ENCODE measurements at regions not wholly inside any gene's neighbourhood (a gene's known extent, or its start where the extent isn't known, plus 50 kb on each side); places are given as distances from the start of the nearest gene placed in this dataset.

DNA sequence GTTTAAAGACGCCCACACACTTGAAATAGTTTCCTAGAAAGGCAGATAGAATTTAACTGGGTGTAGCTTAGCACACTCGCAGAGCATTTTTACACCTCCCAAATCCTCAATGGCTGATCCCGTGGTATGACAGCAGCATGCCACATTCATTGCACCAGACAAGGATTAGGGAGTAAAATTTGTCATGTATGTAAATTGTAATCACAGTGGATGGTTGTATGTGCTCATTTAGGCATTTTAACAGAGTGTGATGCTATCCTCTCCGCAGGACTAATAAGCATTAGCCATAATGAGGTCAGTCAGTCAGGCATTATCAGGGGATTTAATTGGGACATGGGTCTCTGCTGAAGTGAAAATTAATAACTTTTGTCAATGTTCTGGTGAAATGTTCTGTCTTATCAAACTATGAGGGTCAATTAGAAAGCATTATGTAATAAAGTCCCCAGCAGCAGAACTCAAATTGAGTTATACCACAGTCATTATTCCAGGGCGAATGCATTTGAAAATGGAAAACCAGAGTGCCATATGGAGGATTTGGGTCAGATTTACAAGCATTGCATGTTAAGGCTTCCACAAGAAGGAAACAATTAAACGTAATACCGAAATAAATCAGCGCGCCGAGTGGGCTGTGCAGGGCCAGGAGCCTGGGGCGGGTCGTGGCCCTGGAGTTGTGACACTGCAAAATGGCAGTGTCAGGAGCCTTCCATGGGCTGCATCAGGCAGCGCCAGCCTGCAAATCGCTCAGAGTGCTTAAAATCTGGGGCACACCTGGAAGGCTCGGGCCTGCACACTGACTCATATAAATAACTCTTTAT is 602.2 kb downstream of the BNC2 start:
- Histone ChIP-seq H3K4me3 (ENCODE audit: low read depth in 2 of 2, low read length in 1 of 2) (peak overlapping the region in 1 of 2 experiments; percentile 58; a peak in 1 of 4 replicates), H3K4me2 (peak overlapping the region; percentile 82), H3K9ac (peak overlapping the region; percentile 60; the same call in 1 of the 2 replicates), H3K4me1 (ENCODE audit: control insufficient read depth in 1 of 2, insufficient read depth in 2 of 2, low read depth in 1 of 2, low read length in 1 of 2) (peaks cover 0 to 23% of the 10 kb centered on the region in 2 experiments; a peak in 2 of 4 replicates), H3K9me2 (no peaks in the 10 kb centered on the region), H3K9me3 (no peaks in the 10 kb centered on the region), H3K36me3 (replicated peaks in 1 of 2; ENCODE audit: control insufficient read depth in 1 of 2, insufficient read depth in 2 of 2, low read length in 1 of 2) (no peaks in the 10 kb centered on the region), H3F3A (replicated peaks; ENCODE audit: insufficient read depth) (no peaks in the 10 kb centered on the region), H3K27ac (ENCODE audit: low read depth in 2 of 2, low read length in 1 of 2) (peak overlapping the region; percentile 54 to 86; a peak in 3 of 4 replicates), H3K27me3 (ENCODE audit: insufficient read depth) (no peaks in the 10 kb centered on the region), H2AFZ (ENCODE audit: low read depth) (peak overlapping the region; percentile 95; the same call in 1 of the 2 replicates), H3K79me2 (ENCODE audit: insufficient read depth) (no peaks in the 10 kb centered on the region), H4K20me1 (ENCODE audit: insufficient read depth) (no peaks in the 10 kb centered on the region)
- WGBS (ENCODE audit: low lambda C conversion rate): 66% methylated on average over 15 of the region's 15 CpGs
- ChIA-PET CTCF (interaction anchor here (1.0 to 5.0 kb wide), 3 partner anchors 9 to 395 kb away, joined by 3 to 46 read pairs (median 5); no protein-coding TSS in a partner anchor), POLR2A (no interaction called here)
- DNase-seq: peak; percentile 76
- TF ChIP-seq MEF2A (IDR thresholded peaks at IDR 0.05; ENCODE audit: borderline replicate concordance, low read depth): no peak
- TF ChIP-seq SMC3 (IDR thresholded peaks at IDR 0.05; ENCODE audit: low read depth, low read length): no peak; the same call in 1 of the 2 replicates
- TF ChIP-seq ELF1 (IDR thresholded peaks at IDR 0.05): no peak
- TF ChIP-seq NFIC (IDR thresholded peaks at IDR 0.05; ENCODE audit: borderline replicate concordance): no peak
- TF ChIP-seq POLR2AphosphoS5 (IDR thresholded peaks at IDR 0.05; ENCODE audit: low read depth, low read length): peak; percentile 33
- TF ChIP-seq CTCF (IDR thresholded peaks at IDR 0.05): no peak
- TF ChIP-seq TAF1 (IDR thresholded peaks at IDR 0.05; ENCODE audit: borderline replicate concordance, low read depth, low read length): no peak
- no peak for TF ChIP-seq USF1 (IDR thresholded peaks at IDR 0.05; ENCODE audit: borderline replicate concordance, low read depth)
- no peak for TF ChIP-seq GABPA (IDR thresholded peaks at IDR 0.05; ENCODE audit: low read depth)
- TF ChIP-seq, protein P1, sequence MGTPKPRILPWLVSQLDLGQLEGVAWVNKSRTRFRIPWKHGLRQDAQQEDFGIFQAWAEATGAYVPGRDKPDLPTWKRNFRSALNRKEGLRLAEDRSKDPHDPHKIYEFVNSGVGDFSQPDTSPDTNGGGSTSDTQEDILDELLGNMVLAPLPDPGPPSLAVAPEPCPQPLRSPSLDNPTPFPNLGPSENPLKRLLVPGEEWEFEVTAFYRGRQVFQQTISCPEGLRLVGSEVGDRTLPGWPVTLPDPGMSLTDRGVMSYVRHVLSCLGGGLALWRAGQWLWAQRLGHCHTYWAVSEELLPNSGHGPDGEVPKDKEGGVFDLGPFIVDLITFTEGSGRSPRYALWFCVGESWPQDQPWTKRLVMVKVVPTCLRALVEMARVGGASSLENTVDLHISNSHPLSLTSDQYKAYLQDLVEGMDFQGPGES (IDR thresholded peaks at IDR 0.05; ENCODE audit: low read depth, low read length): no peak
- no peak for TF ChIP-seq JUND (IDR thresholded peaks at IDR 0.05)
- TF ChIP-seq CHD2 (IDR thresholded peaks at IDR 0.05; ENCODE audit: low read length, partially characterized antibody): no peak
- TF ChIP-seq RAD21 (IDR thresholded peaks at IDR 0.05; ENCODE audit: low read length): peak; percentile 32; the same call in 1 of the 2 replicates
- TF ChIP-seq, protein P2, sequence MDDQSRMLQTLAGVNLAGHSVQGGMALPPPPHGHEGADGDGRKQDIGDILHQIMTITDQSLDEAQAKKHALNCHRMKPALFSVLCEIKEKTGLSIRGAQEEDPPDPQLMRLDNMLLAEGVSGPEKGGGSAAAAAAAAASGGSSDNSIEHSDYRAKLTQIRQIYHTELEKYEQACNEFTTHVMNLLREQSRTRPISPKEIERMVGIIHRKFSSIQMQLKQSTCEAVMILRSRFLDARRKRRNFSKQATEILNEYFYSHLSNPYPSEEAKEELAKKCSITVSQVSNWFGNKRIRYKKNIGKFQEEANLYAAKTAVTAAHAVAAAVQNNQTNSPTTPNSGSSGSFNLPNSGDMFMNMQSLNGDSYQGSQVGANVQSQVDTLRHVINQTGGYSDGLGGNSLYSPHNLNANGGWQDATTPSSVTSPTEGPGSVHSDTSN (IDR thresholded peaks at IDR 0.05): no peak
- no peak for TF ChIP-seq USF2 (IDR thresholded peaks at IDR 0.05; ENCODE audit: borderline replicate concordance, low read depth, low read length)
- peak; percentile 93 for TF ChIP-seq GATA2 (CRISPR knock-in tag; IDR thresholded peaks at IDR 0.05)
- no peak for TF ChIP-seq SIN3A (IDR thresholded peaks at IDR 0.05; ENCODE audit: borderline replicate concordance, low read depth, low read length)
- peak; percentile 99 for TF ChIP-seq RCOR1 (IDR thresholded peaks at IDR 0.05; ENCODE audit: low read length)
- TF ChIP-seq, protein P3, sequence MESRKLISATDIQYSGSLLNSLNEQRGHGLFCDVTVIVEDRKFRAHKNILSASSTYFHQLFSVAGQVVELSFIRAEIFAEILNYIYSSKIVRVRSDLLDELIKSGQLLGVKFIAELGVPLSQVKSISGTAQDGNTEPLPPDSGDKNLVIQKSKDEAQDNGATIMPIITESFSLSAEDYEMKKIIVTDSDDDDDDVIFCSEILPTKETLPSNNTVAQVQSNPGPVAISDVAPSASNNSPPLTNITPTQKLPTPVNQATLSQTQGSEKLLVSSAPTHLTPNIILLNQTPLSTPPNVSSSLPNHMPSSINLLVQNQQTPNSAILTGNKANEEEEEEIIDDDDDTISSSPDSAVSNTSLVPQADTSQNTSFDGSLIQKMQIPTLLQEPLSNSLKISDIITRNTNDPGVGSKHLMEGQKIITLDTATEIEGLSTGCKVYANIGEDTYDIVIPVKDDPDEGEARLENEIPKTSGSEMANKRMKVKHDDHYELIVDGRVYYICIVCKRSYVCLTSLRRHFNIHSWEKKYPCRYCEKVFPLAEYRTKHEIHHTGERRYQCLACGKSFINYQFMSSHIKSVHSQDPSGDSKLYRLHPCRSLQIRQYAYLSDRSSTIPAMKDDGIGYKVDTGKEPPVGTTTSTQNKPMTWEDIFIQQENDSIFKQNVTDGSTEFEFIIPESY (IDR thresholded peaks at IDR 0.05; ENCODE audit: borderline replicate concordance, low read depth): no peak
- TF ChIP-seq EP300 (IDR thresholded peaks at IDR 0.05; ENCODE audit: borderline replicate concordance in 1 of 2, low read depth in 1 of 2, low read length in 1 of 2): peak in 1 of 2 experiments; percentile 94; a peak in 2 of 4 replicates
- TF ChIP-seq TCF12 (IDR thresholded peaks at IDR 0.05): peak; percentile 64
- TF ChIP-seq TEAD4 (IDR thresholded peaks at IDR 0.05; ENCODE audit: borderline replicate concordance, insufficient read depth): peak; percentile 82
- TF ChIP-seq, protein P4, sequence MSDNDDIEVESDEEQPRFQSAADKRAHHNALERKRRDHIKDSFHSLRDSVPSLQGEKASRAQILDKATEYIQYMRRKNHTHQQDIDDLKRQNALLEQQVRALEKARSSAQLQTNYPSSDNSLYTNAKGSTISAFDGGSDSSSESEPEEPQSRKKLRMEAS (IDR thresholded peaks at IDR 0.05; ENCODE audit: low read depth): 0 out of 2 replicates have a peak, but pooled peaks have one; percentile 14

Data from SK-N-SH (cell line).